MCF 10A (cell line): ENCODE measurements at regions not wholly inside any gene's neighbourhood (a gene's known extent, or its start where the extent isn't known, plus 50 kb on each side); places are given as distances from the start of the nearest gene placed in this dataset.

ENCODE experiments used
- BruUV-seq: library from RNA; stranded (reverse); fragments of 400-500 nt; replicated peaks from 2 replicates; lab custom pipeline; 2021; lab: Mats Ljungman, UMichigan
- CTCF ChIA-PET: fragments of 300-600 bp; sonication (Branson Sonifier 250); formaldehyde crosslinking; extraction: SDS; loops from one replicate; lab custom pipeline; 2021; ENCODE audit warnings: antibody characterized with exemption, inconsistent platforms; lab: Yijun Ruan, JAX
- POLR2A ChIA-PET: fragments of 300-600, 350-650 bp; sonication (Branson Sonifier 250); formaldehyde crosslinking; extraction: SDS; loops from one replicate; lab custom pipeline; 2020; ENCODE audit warnings: antibody characterized with exemption, inconsistent platforms; lab: Yijun Ruan, JAX
- DNase-seq: peaks from one replicate; pipeline ENCODE4 v3.0.0-alpha.2; 2018; ENCODE audit not compliant: unreplicated experiment
- H3K27ac Mint-ChIP-seq: one replicate; pipeline ENCODE4 v1.8.0; 2022; ENCODE audit warnings: mild to moderate bottlenecking, low read depth, mixed read lengths; ENCODE audit not compliant: unreplicated experiment
- H3K27me3 Mint-ChIP-seq: one replicate; pipeline ENCODE4 v1.8.0; 2022; ENCODE audit warnings: mixed read lengths; ENCODE audit not compliant: insufficient read depth, unreplicated experiment
- H3K36me3 Mint-ChIP-seq: one replicate; pipeline ENCODE4 v1.8.0; 2022; ENCODE audit warnings: mild to moderate bottlenecking, moderate library complexity, mixed read lengths; ENCODE audit not compliant: insufficient read depth, unreplicated experiment
- H3K4me1 Mint-ChIP-seq: one replicate; pipeline ENCODE4 v1.8.0; 2022; ENCODE audit warnings: mixed read lengths; ENCODE audit not compliant: insufficient read depth, unreplicated experiment
- H3K4me3 Mint-ChIP-seq: one replicate; pipeline ENCODE4 v1.8.0; 2022; ENCODE audit warnings: mild to moderate bottlenecking, moderate library complexity, mixed read lengths; ENCODE audit not compliant: unreplicated experiment
- H3K9me3 Mint-ChIP-seq: one replicate; pipeline ENCODE4 v1.8.0; 2022; ENCODE audit warnings: mixed read lengths; ENCODE audit not compliant: unreplicated experiment
- CTCF ChIP-seq: fragments of 200-600 bp; IDR thresholded peaks from one replicate; pipeline ENCODE4 v1.8.0; 2022; ENCODE audit warnings: antibody characterized with exemption, mild to moderate bottlenecking; ENCODE audit not compliant: unreplicated experiment
- intact Hi-C: fragments of 100-400 bp; cut with micrococcal nuclease; formaldehyde crosslinking; loops from 2 replicates; pipeline ENCODE4 v1.14.1; 2022

GRCh38 chr9:14031810-14032209 is 282.1 kb downstream of the NFIB start:
- CTCF ChIA-PET: interaction anchor here (0.8 kb wide), 1 partner anchor 562 kb away, joined by 3 read pairs; no protein-coding TSS in a partner anchor
- no peak for DNase-seq
- POLR2A ChIA-PET: interaction anchor here (0.6 kb wide), 1 partner anchor 159 kb away, joined by 3 read pairs; no protein-coding TSS in a partner anchor
- BruUV-seq: no TSS peak
- Mint-ChIP-seq H3K9me3 (no peaks in the 10 kb centered on the region), H3K36me3 (no peaks in the 10 kb centered on the region), H3K27ac (no peak overlapping the region), H3K4me3 (no peak overlapping the region), H3K4me1 (peaks cover 10% of the 10 kb centered on the region), H3K27me3 (no peaks in the 10 kb centered on the region)
- TF ChIP-seq CTCF: no peak
- intact Hi-C loops: no loop called here

- Mint-ChIP-seq H3K4me3 (no peak overlapping the region), H3K4me1 (peaks cover 15% of the 10 kb centered on the region), H3K27me3 (no peaks in the 10 kb centered on the region), H3K36me3 (no peaks in the 10 kb centered on the region), H3K9me3 (no peaks in the 10 kb centered on the region), H3K27ac (peak overlapping the region; percentile 80)
- no peak for TF ChIP-seq CTCF
- DNase-seq: no peak
- no TSS peak for BruUV-seq
- ChIA-PET POLR2A (no interaction called here), CTCF (no interaction called here)
- intact Hi-C loops: no loop called here
These were observed 282.9 kb downstream of the NFIB start for GRCh38 chr9:14031060-14031414.

GRCh38 chr9:14030375-14031059 is 283.4 kb downstream of the NFIB start:
- no TSS peak for BruUV-seq
- intact Hi-C loops: no loop called here
- Mint-ChIP-seq H3K27me3 (no peaks in the 10 kb centered on the region), H3K27ac (peak overlapping the region; percentile 80), H3K9me3 (no peaks in the 10 kb centered on the region), H3K36me3 (no peaks in the 10 kb centered on the region), H3K4me1 (peaks cover 19% of the 10 kb centered on the region), H3K4me3 (no peak overlapping the region)
- POLR2A ChIA-PET: interaction anchor here (0.8 kb wide), 1 partner anchor 10 kb away, joined by 3 read pairs; no protein-coding TSS in a partner anchor
- TF ChIP-seq CTCF: no peak
- DNase-seq: peak; percentile 91
- CTCF ChIA-PET: no interaction called here

- Mint-ChIP-seq H3K4me3 (no peak overlapping the region), H3K9me3 (no peaks in the 10 kb centered on the region), H3K27ac (peak overlapping the region; percentile 80), H3K36me3 (no peaks in the 10 kb centered on the region), H3K27me3 (no peaks in the 10 kb centered on the region), H3K4me1 (peaks cover 21% of the 10 kb centered on the region)
- DNase-seq: no peak
- POLR2A ChIA-PET: interaction anchor here (0.8 kb wide), 1 partner anchor 9 kb away, joined by 3 read pairs; no protein-coding TSS in a partner anchor
- CTCF ChIA-PET: no interaction called here
- intact Hi-C loops: no loop called here
- BruUV-seq: no TSS peak
- TF ChIP-seq CTCF: no peak
These were observed 284.1 kb downstream of the NFIB start for GRCh38 chr9:14029806-14030374.
